Activated T-helper 2 cell treated with anti-CD3 and anti-CD28 coated beads, Interferon-gamma antibody, Interleukin-2, Interleukin-4, amounts not matched to agents 10 μg/mL and 5 μg/mL and 100 μg/mL, durations not matched to agents 14 hours and 24 hours and 36 hours (primary cell): ENCODE measurements at regions not wholly inside any gene's neighbourhood (a gene's known extent, or its start where the extent isn't known, plus 50 kb on each side); places are given as distances from the start of the nearest gene placed in this dataset.
"Not testable (repeated sequence)": the region's sequence is repeated elsewhere in the genome, so short reads cannot be mapped to it uniquely, and the experiment has no call there.

Experiments used
- DNase-seq: peaks from one replicate; pipeline ENCODE4 v3.0.0; 2021; ENCODE audit warnings: low spot score
- H3K27ac Mint-ChIP-seq: one replicate; pipeline ENCODE4 v1.8.0; 2021; ENCODE audit warnings: mixed read lengths
- H3K27me3 Mint-ChIP-seq: one replicate; pipeline ENCODE4 v1.8.0; 2021; ENCODE audit warnings: low read depth, mixed read lengths
- H3K36me3 Mint-ChIP-seq: one replicate; pipeline ENCODE4 v1.8.0; 2021; ENCODE audit warnings: low read depth, mixed read lengths
- H3K4me1 Mint-ChIP-seq: one replicate; pipeline ENCODE4 v1.8.0; 2021; ENCODE audit warnings: low read depth, mixed read lengths
- H3K4me3 Mint-ChIP-seq: one replicate; pipeline ENCODE4 v1.8.0; 2021; ENCODE audit warnings: low read depth, mild to moderate bottlenecking, moderate library complexity, mixed read lengths
- H3K9me3 Mint-ChIP-seq: one replicate; pipeline ENCODE4 v1.8.0; 2021; ENCODE audit warnings: mixed read lengths
- intact Hi-C: fragments of 100-400 bp; cut with micrococcal nuclease; formaldehyde crosslinking; loops from one replicate; pipeline ENCODE4 v1.15.1; 2023

- Mint-ChIP-seq H3K9me3 (peaks cover 14% of the 10 kb centered on the region), H3K4me1 (no peaks in the 10 kb centered on the region), H3K36me3 (no peaks in the 10 kb centered on the region), H3K27me3 (no peaks in the 10 kb centered on the region), H3K4me3 (no peak overlapping the region), H3K27ac (no peak overlapping the region)
- intact Hi-C loops, result no loop called here
- no peak for DNase-seq
Observed at GRCh38 chr3:20743553-20744321, 557.7 kb upstream of the SGO1 start.

- Mint-ChIP-seq H3K27ac (no peak overlapping the region), H3K4me3 (no peak overlapping the region), H3K9me3 (peaks cover 9% of the 10 kb centered on the region), H3K4me1 (no peaks in the 10 kb centered on the region), H3K36me3 (no peaks in the 10 kb centered on the region), H3K27me3 (no peaks in the 10 kb centered on the region)
- intact Hi-C loops, result no loop called here
- DNase-seq, result no peak
Observed at GRCh38 chr3:20742903-20743552, 557.0 kb upstream of the SGO1 start.

- H3K4me3 Mint-ChIP-seq, result no peak overlapping the region
- no peaks in the 10 kb centered on the region for H3K9me3 Mint-ChIP-seq
- H3K27me3 Mint-ChIP-seq, result no peaks in the 10 kb centered on the region
- no peak overlapping the region for H3K27ac Mint-ChIP-seq
- no peak for DNase-seq
- no peaks in the 10 kb centered on the region for H3K36me3 Mint-ChIP-seq
- intact Hi-C loops, result no loop called here
- H3K4me1 Mint-ChIP-seq, result no peaks in the 10 kb centered on the region
Observed at GRCh38 chr3:20741381-20741780, 555.4 kb upstream of the SGO1 start.

- intact Hi-C loops, result no loop called here
- H3K9me3 Mint-ChIP-seq, result no peaks in the 10 kb centered on the region
- DNase-seq, result no peak
- H3K4me1 Mint-ChIP-seq, result no peaks in the 10 kb centered on the region
- no peak overlapping the region for H3K27ac Mint-ChIP-seq
- H3K27me3 Mint-ChIP-seq, result no peaks in the 10 kb centered on the region
- no peaks in the 10 kb centered on the region for H3K36me3 Mint-ChIP-seq
- H3K4me3 Mint-ChIP-seq, result no peak overlapping the region
Observed at GRCh38 chr3:20739814-20740213, 553.8 kb upstream of the SGO1 start.

GRCh38 chr3:20736287-20736852 lies 550.4 kb upstream of the SGO1 start:
- intact Hi-C loops, result no loop called here
- no peak overlapping the region for H3K4me3 Mint-ChIP-seq
- peaks cover 3% of the 10 kb centered on the region for H3K9me3 Mint-ChIP-seq
- no peaks in the 10 kb centered on the region for H3K27me3 Mint-ChIP-seq
- H3K36me3 Mint-ChIP-seq, result no peaks in the 10 kb centered on the region
- H3K4me1 Mint-ChIP-seq, result no peaks in the 10 kb centered on the region
- no peak overlapping the region for H3K27ac Mint-ChIP-seq
- DNase-seq, result no peak

- H3K4me1 Mint-ChIP-seq, result no peaks in the 10 kb centered on the region
- intact Hi-C loops, result no loop called here
- no peak overlapping the region for H3K4me3 Mint-ChIP-seq
- no peaks in the 10 kb centered on the region for H3K27me3 Mint-ChIP-seq
- H3K36me3 Mint-ChIP-seq, result no peaks in the 10 kb centered on the region
- H3K27ac Mint-ChIP-seq, result no peak overlapping the region
- DNase-seq, result no peak
- peaks cover 22% of the 10 kb centered on the region for H3K9me3 Mint-ChIP-seq
Observed at GRCh38 chr3:20729185-20729584, 543.2 kb upstream of the SGO1 start.

GRCh38 chr3:20726786-20727185 lies 540.8 kb upstream of the SGO1 start:
- peaks cover 24% of the 10 kb centered on the region for H3K9me3 Mint-ChIP-seq
- no peak for DNase-seq
- no peaks in the 10 kb centered on the region for H3K27me3 Mint-ChIP-seq
- intact Hi-C loops, result no loop called here
- no peaks in the 10 kb centered on the region for H3K4me1 Mint-ChIP-seq
- H3K4me3 Mint-ChIP-seq, result no peak overlapping the region
- no peaks in the 10 kb centered on the region for H3K36me3 Mint-ChIP-seq
- no peak overlapping the region for H3K27ac Mint-ChIP-seq

GRCh38 chr3:20724241-20724640 lies 538.2 kb upstream of the SGO1 start:
- Mint-ChIP-seq H3K4me1 (no peaks in the 10 kb centered on the region), H3K4me3 (no peak overlapping the region), H3K36me3 (no peaks in the 10 kb centered on the region), H3K27ac (no peak overlapping the region), H3K27me3 (no peaks in the 10 kb centered on the region), H3K9me3 (peaks cover 10% of the 10 kb centered on the region)
- intact Hi-C loops, result no loop called here
- DNase-seq, result no peak

GRCh38 chr3:20716425-20716824 lies 530.4 kb upstream of the SGO1 start:
- H3K9me3 Mint-ChIP-seq, result peaks cover 28% of the 10 kb centered on the region
- H3K27me3 Mint-ChIP-seq, H3K36me3 Mint-ChIP-seq, intact Hi-C loops, H3K4me3 Mint-ChIP-seq, DNase-seq, H3K27ac Mint-ChIP-seq, H3K4me1 Mint-ChIP-seq: not testable (repeated sequence)

GRCh38 chr3:20701641-20702040 lies 515.6 kb upstream of the SGO1 start:
- intact Hi-C loops, result no loop called here
- Mint-ChIP-seq H3K4me3 (no peak overlapping the region), H3K27ac (no peak overlapping the region), H3K4me1 (no peaks in the 10 kb centered on the region), H3K36me3 (no peaks in the 10 kb centered on the region), H3K27me3 (no peaks in the 10 kb centered on the region), H3K9me3 (peaks cover 25% of the 10 kb centered on the region)
- no peak for DNase-seq

- Mint-ChIP-seq H3K27ac (no peak overlapping the region), H3K9me3 (peaks cover 22% of the 10 kb centered on the region)
- intact Hi-C loops, result no loop called here
Observed at GRCh38 chr3:20700714-20701113, 514.7 kb upstream of the SGO1 start.

GRCh38 chr3:20698896-20699295 lies 512.9 kb upstream of the SGO1 start:
- Mint-ChIP-seq H3K27ac (no peak overlapping the region), H3K4me3 (no peak overlapping the region), H3K36me3 (no peaks in the 10 kb centered on the region), H3K27me3 (no peaks in the 10 kb centered on the region), H3K4me1 (no peaks in the 10 kb centered on the region), H3K9me3 (peaks cover 17% of the 10 kb centered on the region)
- DNase-seq, result no peak
- intact Hi-C loops, result no loop called here

More at GRCh38 chr3:20700714-20701113, 514.7 kb upstream of the SGO1 start:
- no peaks in the 10 kb centered on the region for H3K27me3 Mint-ChIP-seq
- no peak for DNase-seq
- no peaks in the 10 kb centered on the region for H3K4me1 Mint-ChIP-seq
- H3K4me3 Mint-ChIP-seq, result no peak overlapping the region
- no peaks in the 10 kb centered on the region for H3K36me3 Mint-ChIP-seq

- DNase-seq, result no peak
- no peak overlapping the region for H3K27ac Mint-ChIP-seq
- H3K36me3 Mint-ChIP-seq, result no peaks in the 10 kb centered on the region
- no peaks in the 10 kb centered on the region for H3K27me3 Mint-ChIP-seq
- intact Hi-C loops, result no loop called here
- no peaks in the 10 kb centered on the region for H3K4me1 Mint-ChIP-seq
- no peak overlapping the region for H3K4me3 Mint-ChIP-seq
- peaks cover 16% of the 10 kb centered on the region for H3K9me3 Mint-ChIP-seq
Observed at GRCh38 chr3:20696388-20697150, 510.6 kb upstream of the SGO1 start.
